Spleen (tissue), 11 donors: ENCODE measurements at regions not wholly inside any gene's neighbourhood (a gene's known extent, or its start where the extent isn't known, plus 50 kb on each side); places are given as distances from the start of the nearest gene placed in this dataset.
A peak's percentile ranks its signal among the peaks of the same experiment; 100 is the strongest.
"Not testable (repeated sequence)": the region's sequence is repeated elsewhere in the genome, so short reads cannot be mapped to it uniquely, and the experiment has no call there.

Experiments
- DNase-seq: peaks from one replicate; pipeline ENCODE4 v3.0.0-alpha.2; 2020
- H3K27ac ChIP-seq, 8 donors: fragments of 200-600 bp; sonication (generic) in 7 of 8; 1 replicate in 4 of 8; 2 replicates in 4 of 8; pipeline versions ENCODE4 v1.5.0 to v1.8.0; 2016 to 2021; ENCODE audit warnings: inconsistent platforms in 4 of 8, mild to moderate bottlenecking in 4 of 8, moderate library complexity in 1 of 8
- H3K27me3 ChIP-seq, 7 donors: fragments of 200-600 bp; sonication (generic) in 6 of 7; replicated peaks in 1 of 7; 1 replicate in 4 of 7; 2 replicates in 3 of 7; pipeline versions ENCODE4 v1.5.0 to v1.8.0; 2016 to 2021; ENCODE audit warnings: inconsistent platforms in 3 of 7, mild to moderate bottlenecking in 1 of 7
- H3K36me3 ChIP-seq, 6 donors: fragments of 200-600 bp; sonication (generic) in 5 of 6; 1 replicate in 4 of 6; 2 replicates in 2 of 6; pipeline versions ENCODE4 v1.5.0 to v1.8.0; 2016 to 2021; ENCODE audit warnings: inconsistent platforms in 2 of 6
- H3K4me1 ChIP-seq, 6 donors: fragments of 200-600 bp; sonication (generic) in 5 of 6; 1 replicate in 3 of 6; 2 replicates in 3 of 6; pipeline versions ENCODE4 v1.5.0 to v1.8.0; 2016 to 2021; ENCODE audit warnings: inconsistent platforms in 3 of 6
- H3K4me3 ChIP-seq, 8 donors: fragments of 200-600 bp; sonication (generic) in 7 of 8; 1 replicate in 4 of 8; 2 replicates in 4 of 8; pipeline versions ENCODE4 v1.5.0 to v1.8.0; 2016 to 2021; ENCODE audit warnings: inconsistent platforms in 4 of 8, mild to moderate bottlenecking in 4 of 8, moderate library complexity in 2 of 8
- H3K9me3 ChIP-seq, 8 donors: fragments of 200-600 bp; sonication (generic) in 7 of 8; 1 replicate in 4 of 8; 2 replicates in 4 of 8; pipeline versions ENCODE4 v1.5.0 to v1.8.0; 2016 to 2021; ENCODE audit warnings: inconsistent platforms in 4 of 8
- CTCF ChIP-seq, 11 experiments: fragments of 200-600 bp in 7 of 11; fragments of 450-650 bp in 4 of 11; sonication (generic) in 4 of 11; IDR thresholded peaks in 8 of 11; conservative IDR thresholded peaks in 3 of 11; 1 replicate in 7 of 11; 2 replicates in 4 of 11; pipeline versions ENCODE4 v1.4.0 to v1.8.0; 2016 to 2021; ENCODE audit warnings: antibody characterized with exemption in 11 of 11, inconsistent platforms in 4 of 11, mild to moderate bottlenecking in 1 of 11
- POLR2A ChIP-seq, 3 donors: fragments of 450-650 bp; IDR thresholded peaks; one replicate each; pipeline ENCODE4 v1.5.1; 2017; ENCODE audit warnings: antibody characterized with exemption in 3 of 3, mild to moderate bottlenecking in 1 of 3
- POLR2AphosphoS5 ChIP-seq, 3 donors: sonication (generic); formaldehyde crosslinking; IDR thresholded peaks; one replicate each; pipeline ENCODE4 v1.5.1; 2017; ENCODE audit warnings: antibody characterized with exemption in 3 of 3
- WGBS, 5 donors: extraction: QIAGEN DNeasy Blood & Tissue Kit in 3 of 5; methylation state at CpG; one replicate each; pipeline versions ENCODE4 v1.1.5 to v1.1.7; 2013 to 2018; 5-methylcytosine and 5-hydroxymethylcytosine counted together
- intact Hi-C: fragments of 100-400 bp; cut with DNase I; formaldehyde crosslinking; loops from one replicate; pipeline ENCODE4 v1.15.0; 2023; ENCODE audit warnings: low total_unique reads
- donor health status: healthy with polysubstance abuse.
- donor health status: DM: no; HTN: no; CAD: no; lungs with moderate emphysema.
- donor health status: DM: no; HTN: no; CAD: no.
- donor health status: Bipolar disorder and iron deficiency.
- donor health status: healthy.
- donor health status: DM: no; HTN: no; CAD: no.
- donor health status: DM: yes; HTN: yes; CAD: no.

- WGBS, 5 donors, result 92 to 95% (median 94%) methylated on average over 23 of the region's 23 CpGs
- H3K36me3 ChIP-seq, result no peaks in the 10 kb centered on the region
- H3K4me1 ChIP-seq, result no peaks in the 10 kb centered on the region
- H3K27ac ChIP-seq, result no peak overlapping the region
- TF ChIP-seq POLR2A (IDR thresholded peaks at IDR 0.05) (no peak), CTCF (IDR thresholded peaks at IDR 0.05 in 8 of 11, conservative IDR thresholded peaks at IDR 0.05 in 3 of 11) (no peak), POLR2AphosphoS5 (IDR thresholded peaks at IDR 0.05) (no peak)
- peaks cover 0 to 5% (median 0%) of the 10 kb centered on the region in 7 donors for H3K27me3 ChIP-seq
- intact Hi-C loops, result no loop called here
- H3K4me3 ChIP-seq, result no peak overlapping the region
- no peak for DNase-seq
- H3K9me3 ChIP-seq, result no peaks in the 10 kb centered on the region
Observed at GRCh38 chr18:76273036-76273545, 222.0 kb downstream of the ZNF516 start.

- H3K27ac ChIP-seq, H3K4me3 ChIP-seq, intact Hi-C loops, H3K27me3 ChIP-seq, H3K36me3 ChIP-seq, H3K9me3 ChIP-seq, DNase-seq: not testable (repeated sequence)
- peaks cover 0 to 22% (median 6%) of the 10 kb centered on the region in 6 donors for H3K4me1 ChIP-seq
- 86 to 97% (median 95%) methylated on average over 6 of the region's 6 CpGs for WGBS, 5 donors
Observed at GRCh38 chr18:76267423-76267822, 227.6 kb downstream of the ZNF516 start.

- Histone ChIP-seq H3K9me3 (no peaks in the 10 kb centered on the region), H3K4me1 (peaks cover 0 to 22% (median 6%) of the 10 kb centered on the region in 6 donors), H3K27me3 (peaks cover 0 to 7% (median 0%) of the 10 kb centered on the region in 7 donors), H3K4me3 (peak overlapping the region in 2 of 8 donors; percentile 5 to 7), H3K27ac (peak overlapping the region; percentile 35 to 84 (median 79)), H3K36me3 (no peaks in the 10 kb centered on the region)
- 89 to 94% (median 91%) methylated on average over 9 of the region's 9 CpGs for WGBS, 5 donors
- TF ChIP-seq POLR2A (IDR thresholded peaks at IDR 0.05) (no peak), POLR2AphosphoS5 (IDR thresholded peaks at IDR 0.05) (no peak), CTCF (IDR thresholded peaks at IDR 0.05 in 8 of 11, conservative IDR thresholded peaks at IDR 0.05 in 3 of 11) (no peak)
- DNase-seq, result no peak
- intact Hi-C loops, result no loop called here
Observed at GRCh38 chr18:76266236-76266991, 228.6 kb downstream of the ZNF516 start.

- H3K4me3 ChIP-seq, result peak overlapping the region in 2 of 8 donors; percentile 5 to 7
- intact Hi-C loops, result no loop called here
- peak overlapping the region; percentile 35 to 84 (median 79) for H3K27ac ChIP-seq
- no peaks in the 10 kb centered on the region for H3K9me3 ChIP-seq
- DNase-seq, result no peak
- peaks cover 0 to 22% (median 6%) of the 10 kb centered on the region in 6 donors for H3K4me1 ChIP-seq
- H3K27me3 ChIP-seq, result peaks cover 0 to 7% (median 0%) of the 10 kb centered on the region in 7 donors
- 12 to 30% (median 16%) methylated on average over 9 of the region's 9 CpGs for whole genome bisulfite sequencing, 5 donors
- no peaks in the 10 kb centered on the region for H3K36me3 ChIP-seq
- TF ChIP-seq POLR2AphosphoS5 (IDR thresholded peaks at IDR 0.05) (peak in 2 of 3 donors; percentile 58 to 62), POLR2A (IDR thresholded peaks at IDR 0.05) (no peak)
Observed at GRCh38 chr18:76265497-76266235, 229.4 kb downstream of the ZNF516 start.

- Histone ChIP-seq H3K9me3 (no peaks in the 10 kb centered on the region), H3K4me1 (peaks cover 0 to 22% (median 6%) of the 10 kb centered on the region in 6 donors), H3K27me3 (peaks cover 0 to 7% (median 0%) of the 10 kb centered on the region in 7 donors), H3K4me3 (no peak overlapping the region), H3K27ac (peak overlapping the region in 6 of 8 donors; percentile 32 to 84 (median 71)), H3K36me3 (no peaks in the 10 kb centered on the region)
- TF ChIP-seq CTCF (IDR thresholded peaks at IDR 0.05 in 8 of 11, conservative IDR thresholded peaks at IDR 0.05 in 3 of 11) (no peak), POLR2A (IDR thresholded peaks at IDR 0.05) (no peak), POLR2AphosphoS5 (IDR thresholded peaks at IDR 0.05) (no peak)
- DNase-seq, result no peak
- WGBS, 5 donors, result 79 to 91% (median 89%) methylated on average over 10 of the region's 10 CpGs
- intact Hi-C loops, result no loop called here
Observed at GRCh38 chr18:76264876-76265250, 230.2 kb downstream of the ZNF516 start.
